H1 (cell line): ENCODE measurements at regions not wholly inside any gene's neighbourhood (a gene's known extent, or its start where the extent isn't known, plus 50 kb on each side); places are given as distances from the start of the nearest gene placed in this dataset.

Source experiments
- CTCF ChIA-PET: fragments of 300-600 bp; sonication (Branson Sonifier 250); formaldehyde crosslinking; loops from one replicate; lab custom pipeline; 2021; ENCODE audit not compliant: partially characterized antibody; lab: Charles Lee
- POLR2A ChIA-PET: fragments of 300-600 bp; sonication (Branson Sonifier 250); formaldehyde crosslinking; loops from one replicate; lab custom pipeline; 2021; ENCODE audit warnings: inconsistent platforms; ENCODE audit not compliant: partially characterized antibody; lab: Charles Lee
- DNase-seq, 2 experiments: peaks; one replicate each; pipeline versions ENCODE4 v3.0.0 to v3.0.0-alpha.2; 2010 to 2022; ENCODE audit warnings: low spot score in 2 of 2, low read depth in 1 of 2, mixed read lengths in 1 of 2
- FAIRE-seq: peaks from 2 replicates; lab custom pipeline; 2011; peaks lifted over from hg19 to GRCh38; lab: Jason Lieb, UNC
- H2AFZ ChIP-seq: 2 replicates; pipeline ENCODE4 v1.8.1; 2012; ENCODE audit warnings: low read length, inconsistent platforms
- H2AK5ac ChIP-seq: 2 replicates; pipeline ENCODE4 v1.6.1; 2013; ENCODE audit warnings: low read depth, low read length
- H2BK120ac ChIP-seq: replicated peaks from 2 replicates; pipeline ENCODE3; 2013; ENCODE audit warnings: low read depth, low read length, inconsistent platforms
- H2BK12ac ChIP-seq: 2 replicates; pipeline ENCODE4 v1.6.1; 2013; ENCODE audit warnings: low read depth, low read length
- H2BK15ac ChIP-seq: 2 replicates; pipeline ENCODE4 v1.6.1; 2013; ENCODE audit warnings: low read length
- H2BK20ac ChIP-seq: 2 replicates; pipeline ENCODE4 v1.6.1; 2013; ENCODE audit warnings: low read length
- H2BK5ac ChIP-seq: 2 replicates; pipeline ENCODE4 v1.6.1; 2013; ENCODE audit warnings: low read depth, low read length
- H3K14ac ChIP-seq: 2 replicates; pipeline ENCODE4 v1.6.1; 2013; ENCODE audit warnings: inconsistent platforms; ENCODE audit not compliant: insufficient read length
- H3K18ac ChIP-seq: 2 replicates; pipeline ENCODE4 v1.6.1; 2013; ENCODE audit warnings: low read length; ENCODE audit errors: extremely low read depth
- H3K23ac ChIP-seq: 2 replicates; pipeline ENCODE4 v1.6.1; 2013; ENCODE audit warnings: inconsistent platforms; ENCODE audit not compliant: insufficient read length
- H3K23me2 ChIP-seq: 2 replicates; pipeline ENCODE4 v1.6.1; 2013; ENCODE audit warnings: low read depth, low read length
- H3K27ac ChIP-seq: 2 replicates; pipeline ENCODE4 v1.6.1; 2011; ENCODE audit warnings: low read depth, low read length, inconsistent platforms
- H3K27me3 ChIP-seq, 4 experiments: replicated peaks in 1 of 4; 1 replicate in 1 of 4; 2 replicates in 3 of 4; pipeline versions ENCODE4 v1.6.1 to v1.8.1; 2011 to 2013; ENCODE audit warnings: low read length in 3 of 4, mild to moderate bottlenecking in 3 of 4, inconsistent platforms in 2 of 4, mixed read lengths in 2 of 4, moderate library complexity in 1 of 4; ENCODE audit not compliant: control insufficient read depth in 3 of 4, insufficient read depth in 3 of 4; ENCODE audit errors: extremely low read depth in 1 of 4
- H3K36me3 ChIP-seq, 4 experiments: 2 replicates each; pipeline versions ENCODE4 v1.6.1 to v1.8.1; 2011 to 2013; ENCODE audit warnings: mild to moderate bottlenecking in 4 of 4, low read length in 3 of 4, moderate library complexity in 2 of 4, control low read depth in 1 of 4, inconsistent platforms in 1 of 4; ENCODE audit not compliant: insufficient read depth in 4 of 4, control insufficient read depth in 2 of 4
- H3K4ac ChIP-seq: replicated peaks from 2 replicates; pipeline ENCODE3; 2013; ENCODE audit warnings: low read length, low read depth, mixed read lengths, inconsistent platforms; ENCODE audit not compliant: insufficient read length
- H3K4me1 ChIP-seq, 4 experiments: replicated peaks in 1 of 4; 1 replicate in 1 of 4; 2 replicates in 3 of 4; pipeline versions ENCODE4 v1.6.1 to v1.8.1; 2011 to 2013; ENCODE audit warnings: low read length in 3 of 4, inconsistent platforms in 2 of 4, mixed read lengths in 1 of 4; ENCODE audit not compliant: insufficient read depth in 4 of 4, control insufficient read depth in 3 of 4
- H3K4me2 ChIP-seq, 2 experiments: 2 replicates each; pipeline versions ENCODE4 v1.6.1 to v1.8.1; 2011 to 2013; ENCODE audit warnings: low read depth in 2 of 2, low read length in 2 of 2, control low read depth in 1 of 2, inconsistent platforms in 1 of 2, mild to moderate bottlenecking in 1 of 2; ENCODE audit not compliant: insufficient read depth in 1 of 2
- H3K4me3 ChIP-seq, 4 experiments: fragments of 200-600, 300-600 bp in 1 of 4; sonication (generic), shearing (Covaris generic), sonication (Bioruptor Twin) in 1 of 4; 2 replicates each; pipeline versions ENCODE4 v1.5.1 to v1.8.1; 2011 to 2016; ENCODE audit warnings: low read length in 4 of 4, low read depth in 3 of 4, control low read depth in 2 of 4, inconsistent platforms in 2 of 4, mild to moderate bottlenecking in 2 of 4, mixed read lengths in 1 of 4, moderate library complexity in 1 of 4; ENCODE audit not compliant: insufficient read depth in 2 of 4; ENCODE audit errors: extremely low read depth in 1 of 4
- H3K56ac ChIP-seq: replicated peaks from 2 replicates; pipeline ENCODE3; 2013; ENCODE audit warnings: low read depth, mild to moderate bottlenecking, mixed read lengths, low read length, inconsistent platforms; ENCODE audit not compliant: insufficient read length
- H3K79me1 ChIP-seq: 2 replicates; pipeline ENCODE4 v1.6.1; 2013; ENCODE audit warnings: low read depth, low read length, control low read depth
- H3K79me2 ChIP-seq, 2 experiments: 2 replicates each; pipeline versions ENCODE4 v1.6.1 to v1.8.1; 2012 to 2013; ENCODE audit warnings: low read length in 2 of 2, mild to moderate bottlenecking in 2 of 2, inconsistent platforms in 1 of 2; ENCODE audit not compliant: insufficient read depth in 2 of 2, control insufficient read depth in 1 of 2
- H3K9ac ChIP-seq, 4 experiments: replicated peaks in 1 of 4; 1 replicate in 1 of 4; 2 replicates in 3 of 4; pipeline versions ENCODE4 v1.6.1 to v1.8.1; 2011 to 2013; ENCODE audit warnings: low read depth in 3 of 4, low read length in 3 of 4, control low read depth in 2 of 4, mild to moderate bottlenecking in 2 of 4, moderate library complexity in 2 of 4, inconsistent platforms in 1 of 4; ENCODE audit errors: extremely low read depth in 1 of 4
- H3K9me3 ChIP-seq, 2 experiments: 2 replicates each; pipeline versions ENCODE4 v1.6.1 to v1.8.1; 2012 to 2013; ENCODE audit warnings: mild to moderate bottlenecking in 2 of 2, moderate library complexity in 2 of 2, control low read depth in 1 of 2, inconsistent platforms in 1 of 2, low read depth in 1 of 2, low read length in 1 of 2, mixed read lengths in 1 of 2; ENCODE audit not compliant: insufficient read depth in 2 of 2
- H4K20me1 ChIP-seq, 2 experiments: replicated peaks in 1 of 2; 2 replicates each; pipeline versions ENCODE3 to v1.8.1; 2011 to 2013; ENCODE audit warnings: inconsistent platforms in 2 of 2, low read length in 2 of 2, mild to moderate bottlenecking in 1 of 2; ENCODE audit not compliant: insufficient read depth in 2 of 2, control insufficient read depth in 1 of 2
- H4K5ac ChIP-seq: 2 replicates; pipeline ENCODE4 v1.6.1; 2013; ENCODE audit warnings: low read length, low read depth, mixed read lengths, inconsistent platforms; ENCODE audit not compliant: insufficient read length
- H4K8ac ChIP-seq: 2 replicates; pipeline ENCODE4 v1.8.0; 2013; ENCODE audit warnings: mild to moderate bottlenecking, moderate library complexity, low read length, inconsistent platforms; ENCODE audit not compliant: insufficient read depth; ENCODE audit errors: extremely low read depth
- H4K91ac ChIP-seq: replicated peaks from 2 replicates; pipeline ENCODE3; 2013; ENCODE audit warnings: low read length, mixed read lengths, inconsistent platforms; ENCODE audit not compliant: insufficient read length
- BCL11A ChIP-seq, 2 experiments: IDR thresholded peaks; one replicate each; pipeline ENCODE4 v1.6.1; 2011; ENCODE audit warnings: low read depth in 2 of 2, low read length in 2 of 2, mild to moderate bottlenecking in 2 of 2
- CBX5 ChIP-seq: fragments of 300-800, 300-1000 bp; sonication (generic); IDR thresholded peaks from 2 replicates; pipeline ENCODE4 v1.7.1; 2016; ENCODE audit warnings: antibody characterized with exemption, low read length, low read depth
- CREB1 ChIP-seq: IDR thresholded peaks from 2 replicates; pipeline ENCODE4 v1.6.1; 2012; ENCODE audit warnings: inconsistent platforms
- EGR1 ChIP-seq: IDR thresholded peaks from 2 replicates; pipeline ENCODE4 v1.6.1; 2011; ENCODE audit warnings: low read depth, low read length, borderline replicate concordance
- HDAC2 ChIP-seq, 2 experiments: fragments of 300-600 bp in 1 of 2; sonication (generic) in 1 of 2; IDR thresholded peaks; 2 replicates each; pipeline ENCODE4 v1.6.1; 2011 to 2012; ENCODE audit warnings: low read depth in 2 of 2, low read length in 2 of 2, mild to moderate bottlenecking in 2 of 2, moderate library complexity in 2 of 2, borderline replicate concordance in 1 of 2, inconsistent platforms in 1 of 2
- KDM5A ChIP-seq: fragments of 200-600 bp; IDR thresholded peaks from 2 replicates; pipeline ENCODE4 v1.7.1; 2012; ENCODE audit warnings: mild to moderate bottlenecking, low read length, inconsistent platforms, mixed read lengths
- RBBP5 ChIP-seq: IDR thresholded peaks from 2 replicates; pipeline ENCODE4 v1.7.1; 2012; ENCODE audit warnings: low read depth, mild to moderate bottlenecking, inconsistent platforms, low read length, moderate library complexity, borderline replicate concordance
- SP1 ChIP-seq: IDR thresholded peaks from 2 replicates; pipeline ENCODE4 v1.6.1; 2011; ENCODE audit warnings: low read depth, low read length
- SRF ChIP-seq: IDR thresholded peaks from 2 replicates; pipeline ENCODE4 v1.6.1; 2011; ENCODE audit warnings: mild to moderate bottlenecking, low read depth, low read length, moderate library complexity
- SUZ12 ChIP-seq: fragments of 200-600 bp; sonication (generic); IDR thresholded peaks from 2 replicates; pipeline ENCODE4 v1.6.1; 2012; ENCODE audit warnings: mild to moderate bottlenecking, inconsistent platforms, low read length, moderate library complexity, mixed read lengths
- TAF1 ChIP-seq: IDR thresholded peaks from 2 replicates; pipeline ENCODE4 v1.6.1; 2011; ENCODE audit warnings: mild to moderate bottlenecking, low read depth, low read length
- TBP ChIP-seq: IDR thresholded peaks from 2 replicates; pipeline ENCODE4 v1.6.1; 2011; ENCODE audit warnings: low read depth, low read length, improper control_type of control experiment
- TCF12 ChIP-seq: IDR thresholded peaks from 2 replicates; pipeline ENCODE4 v1.6.1; 2011; ENCODE audit warnings: low read depth, mild to moderate bottlenecking, low read length
- WGBS, 2 experiments: shearing (Covaris generic) in 1 of 2; methylation state at CpG; one replicate each; pipeline versions ENCODE4 v1.1.6 to v1.1.7; 2013 to 2015; ENCODE audit warnings: low lambda C conversion rate in 2 of 2, mixed read lengths in 2 of 2, inconsistent platforms in 1 of 2, low coverage in 1 of 2, missing lambda C conversion rate in 1 of 2; ENCODE audit not compliant: insufficient replicate concordance in 2 of 2, insufficient coverage in 1 of 2, insufficient read length in 1 of 2; ENCODE audit errors: extremely low coverage in 1 of 2, missing lambda C conversion rate in 1 of 2; 5-methylcytosine and 5-hydroxymethylcytosine counted together

DNA sequence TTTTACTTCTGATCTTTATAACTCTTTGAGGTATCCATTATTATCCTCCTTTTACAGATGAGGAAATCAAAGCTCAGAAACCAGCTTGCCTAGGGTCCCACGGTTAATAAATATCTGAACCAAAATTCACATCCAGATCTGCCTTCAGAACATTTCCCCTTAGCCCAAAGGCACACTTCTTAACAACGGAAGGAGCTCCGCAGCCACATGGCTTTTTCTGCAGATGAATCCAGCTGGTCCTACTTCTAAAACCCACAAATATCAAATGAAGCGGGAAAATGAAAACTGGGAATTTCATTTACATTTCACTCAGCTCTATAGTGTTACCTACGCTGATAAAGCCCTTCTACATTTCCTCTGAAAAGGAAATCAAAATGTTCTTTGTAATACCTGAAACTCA is 357.0 kb upstream of the ID2 start:
- Histone ChIP-seq H3K4me1 (no peaks in the 10 kb centered on the region), H2BK12ac (no peak overlapping the region), H3K23me2 (no peaks in the 10 kb centered on the region), H2AK5ac (no peak overlapping the region), H3K14ac (no peak overlapping the region), H4K91ac (no peak overlapping the region), H2BK15ac (no peak overlapping the region), H4K20me1 (no peaks in the 10 kb centered on the region), H3K4ac (no peak overlapping the region), H3K79me1 (no peaks in the 10 kb centered on the region), H2AFZ (no peak overlapping the region), H2BK5ac (no peak overlapping the region), H4K5ac (no peak overlapping the region), H3K18ac (no peak overlapping the region), H3K9me3 (no peaks in the 10 kb centered on the region), H4K8ac (no peak overlapping the region), H3K56ac (no peak overlapping the region)
- DNase-seq (no peak), FAIRE-seq (no peak)
- POLR2A ChIA-PET = interaction anchor here (0.7 kb wide), 1 partner anchor 1001 kb away, joined by 3 read pairs; no protein-coding TSS in a partner anchor
- no peak for TF ChIP-seq SP1
- TF ChIP-seq RBBP5 = no peak
- TF ChIP-seq CBX5 = no peak
- TF ChIP-seq TAF1 = no peak
- TF ChIP-seq TCF12 = no peak
- no peak for TF ChIP-seq TBP
- TF ChIP-seq SRF = no peak
- no peak for TF ChIP-seq BCL11A (IDR thresholded peaks at IDR 0.05; ENCODE audit: low read depth in 2 of 2, low read length in 2 of 2)
- no peak for TF ChIP-seq KDM5A
- TF ChIP-seq CREB1 = no peak
- TF ChIP-seq SUZ12 = no peak
- TF ChIP-seq EGR1 = no peak
- no peak for TF ChIP-seq HDAC2 (IDR thresholded peaks at IDR 0.05; ENCODE audit: borderline replicate concordance in 1 of 2, low read depth in 2 of 2, low read length in 2 of 2)
- TF ChIP-seq, all 59 proteins: peak for 0
- 89% methylated on average over 5 of the region's 5 CpGs; no CpG with 5 or more reads in 1 of the 2 experiments for WGBS, 2 experiments
- Histone ChIP-seq H3K23ac (no peak overlapping the region), H2BK20ac (no peak overlapping the region), H3K36me3 (no peaks in the 10 kb centered on the region), H3K27ac (no peak overlapping the region), H3K79me2 (no peaks in the 10 kb centered on the region), H3K4me3 (no peak overlapping the region), H3K27me3 (peaks cover 0 to 2% (median 0%) of the 10 kb centered on the region in 4 experiments; a peak in 1 of 7 replicates), H3K4me2 (no peak overlapping the region), H3K9ac (no peak overlapping the region), H2BK120ac (no peak overlapping the region)
- CTCF ChIA-PET = interaction anchor here (0.6 to 1.5 kb wide), 4 partner anchors 18 to 1427 kb away, joined by 3 to 4 read pairs (median 4); no protein-coding TSS in a partner anchor
